Breast epithelium (tissue), 4 donors: ENCODE measurements at regions not wholly inside any gene's neighbourhood (a gene's known extent, or its start where the extent isn't known, plus 50 kb on each side); places are given as distances from the start of the nearest gene placed in this dataset.
A peak's percentile ranks its signal among the peaks of the same experiment; 100 is the strongest.

Source experiments
- DNase-seq, 2 donors: peaks; one replicate each; pipeline ENCODE4 v3.0.0-alpha.2; 2019; ENCODE audit warnings: low spot score in 2 of 2
- H3K27ac ChIP-seq, 2 donors: fragments of 200-600 bp; sonication (generic) in 1 of 2; one replicate each; pipeline ENCODE4 v1.5.1; 2016 to 2019; ENCODE audit warnings: mild to moderate bottlenecking in 1 of 2
- H3K27me3 ChIP-seq, 2 donors: fragments of 200-600 bp; sonication (generic) in 1 of 2; one replicate each; pipeline versions ENCODE4 v1.5.1 to v1.6.0; 2017 to 2019; ENCODE audit warnings: control low read depth in 1 of 2, mild to moderate bottlenecking in 1 of 2
- H3K36me3 ChIP-seq: fragments of 200-600 bp; one replicate; pipeline ENCODE4 v1.5.1; 2019
- H3K4me1 ChIP-seq, 2 donors: fragments of 200-600 bp; sonication (generic); one replicate each; pipeline ENCODE4 v1.5.1; 2016 to 2019; ENCODE audit warnings: control low read depth in 1 of 2
- H3K4me3 ChIP-seq, 3 donors: fragments of 200-600 bp; sonication (generic); 1 replicate in 2 of 3; 2 replicates in 1 of 3; pipeline ENCODE4 v1.5.1; 2016 to 2019; ENCODE audit warnings: mild to moderate bottlenecking in 3 of 3, moderate library complexity in 2 of 3
- H3K9me3 ChIP-seq, 2 donors: fragments of 200-600 bp; sonication (generic) in 1 of 2; one replicate each; pipeline ENCODE4 v1.5.1; 2016 to 2019; ENCODE audit warnings: control low read depth in 1 of 2
- CTCF ChIP-seq, 3 donors: fragments of 450-650 bp; IDR thresholded peaks; one replicate each; pipeline ENCODE4 v1.5.1; 2016 to 2017; ENCODE audit warnings: antibody characterized with exemption in 3 of 3, mild to moderate bottlenecking in 3 of 3, moderate library complexity in 3 of 3
- POLR2A ChIP-seq: fragments of 450-650 bp; IDR thresholded peaks from one replicate; pipeline ENCODE4 v1.6.1; 2016; ENCODE audit warnings: antibody characterized with exemption, mild to moderate bottlenecking, moderate library complexity
- POLR2AphosphoS5 ChIP-seq, 3 donors: sonication (generic); formaldehyde crosslinking; IDR thresholded peaks; one replicate each; pipeline ENCODE4 v1.6.1; 2017; ENCODE audit warnings: antibody characterized with exemption in 3 of 3
- intact Hi-C: fragments of 100-400 bp; cut with DNase I; formaldehyde crosslinking; loops from one replicate; pipeline ENCODE4 v1.15.1; 2023; ENCODE audit warnings: low total_unique reads

- no peak for DNase-seq
- TF ChIP-seq CTCF (IDR thresholded peaks at IDR 0.05), result no peak
- TF ChIP-seq POLR2AphosphoS5 (IDR thresholded peaks at IDR 0.05), result no peak
- no peak for TF ChIP-seq POLR2A
- intact Hi-C loops, result no loop called here
- Histone ChIP-seq H3K27me3 (no peaks in the 10 kb centered on the region), H3K9me3 (no peaks in the 10 kb centered on the region), H3K36me3 (no peaks in the 10 kb centered on the region), H3K4me3 (no peak overlapping the region), H3K27ac (peak overlapping the region in 1 of 2 donors; percentile 40), H3K4me1 (no peaks in the 10 kb centered on the region)
These were observed 83.1 kb downstream of the HINT1 start for GRCh38 chr5:131081913-131082488.

- TF ChIP-seq POLR2A (no peak), CTCF (IDR thresholded peaks at IDR 0.05) (no peak), POLR2AphosphoS5 (IDR thresholded peaks at IDR 0.05) (no peak)
- Histone ChIP-seq H3K9me3 (no peaks in the 10 kb centered on the region), H3K4me3 (no peak overlapping the region), H3K4me1 (no peaks in the 10 kb centered on the region), H3K27me3 (no peaks in the 10 kb centered on the region), H3K36me3 (no peaks in the 10 kb centered on the region), H3K27ac (peak overlapping the region in 1 of 2 donors; percentile 40)
- no peak for DNase-seq
- intact Hi-C loops, result no loop called here
These were observed 83.7 kb downstream of the HINT1 start for GRCh38 chr5:131081374-131081773.

GRCh38 chr5:131079232-131079631, 85.8 kb downstream of the HINT1 start:
- no peak for DNase-seq
- H3K27me3 ChIP-seq, result no peaks in the 10 kb centered on the region
- no peak for TF ChIP-seq POLR2A
- TF ChIP-seq POLR2AphosphoS5 (IDR thresholded peaks at IDR 0.05), result no peak
- TF ChIP-seq CTCF (IDR thresholded peaks at IDR 0.05), result no peak
- H3K9me3 ChIP-seq, result no peaks in the 10 kb centered on the region
- no peaks in the 10 kb centered on the region for H3K36me3 ChIP-seq
- H3K4me1 ChIP-seq, result no peaks in the 10 kb centered on the region
- intact Hi-C loops, result no loop called here
- no peak overlapping the region for H3K4me3 ChIP-seq
- no peak overlapping the region for H3K27ac ChIP-seq

GRCh38 chr5:131068893-131069643, 96.0 kb downstream of the HINT1 start:
- TF ChIP-seq POLR2A (no peak), CTCF (IDR thresholded peaks at IDR 0.05) (no peak), POLR2AphosphoS5 (IDR thresholded peaks at IDR 0.05) (no peak)
- peak in 1 of 2 donors; percentile 41 for DNase-seq
- no peak overlapping the region for H3K4me3 ChIP-seq
- no peaks in the 10 kb centered on the region for H3K27me3 ChIP-seq
- intact Hi-C loops, result no loop called here
- no peaks in the 10 kb centered on the region for H3K4me1 ChIP-seq
- no peaks in the 10 kb centered on the region for H3K36me3 ChIP-seq
- peaks cover 11 to 18% of the 10 kb centered on the region in 2 donors for H3K9me3 ChIP-seq
- H3K27ac ChIP-seq, result peak overlapping the region; percentile 7 to 36

- H3K36me3 ChIP-seq, result no peaks in the 10 kb centered on the region
- H3K27ac ChIP-seq, result no peak overlapping the region
- TF ChIP-seq CTCF (IDR thresholded peaks at IDR 0.05) (no peak), POLR2A (no peak), POLR2AphosphoS5 (IDR thresholded peaks at IDR 0.05) (no peak)
- H3K4me3 ChIP-seq, result no peak overlapping the region
- H3K9me3 ChIP-seq, result peaks cover 11 to 18% of the 10 kb centered on the region in 2 donors
- intact Hi-C loops, result no loop called here
- H3K4me1 ChIP-seq, result no peaks in the 10 kb centered on the region
- no peak for DNase-seq
- H3K27me3 ChIP-seq, result no peaks in the 10 kb centered on the region
These were observed 97.0 kb downstream of the HINT1 start for GRCh38 chr5:131068076-131068475.
